NCI-H2029 (cell line): ENCODE measurements at regions not wholly inside any gene's neighbourhood (a gene's known extent, or its start where the extent isn't known, plus 50 kb on each side); places are given as distances from the start of the nearest gene placed in this dataset.

Experiments used
- DNase-seq: peaks from one replicate; lab custom pipeline; 2025; lab: John Stamatoyannopoulos, UW

GRCh38 chr7:119102291-119102690 is 877.8 kb downstream of the ANKRD7 start:
- no peak for DNase-seq

GRCh38 chr7:119105381-119105780 is 880.9 kb downstream of the ANKRD7 start:
- no peak for DNase-seq

GRCh38 chr7:119123326-119123725 is 898.8 kb downstream of the ANKRD7 start:
- no peak for DNase-seq

GRCh38 chr7:119127706-119128105 is 903.2 kb downstream of the ANKRD7 start:
- no peak for DNase-seq

- no peak for DNase-seq
Measured at GRCh38 chr7:119132436-119132835, 907.9 kb downstream of the ANKRD7 start.

GRCh38 chr7:119167431-119167830 is 942.9 kb downstream of the ANKRD7 start:
- no peak for DNase-seq

- no peak for DNase-seq
Measured at GRCh38 chr7:119172043-119172442, 947.5 kb downstream of the ANKRD7 start.

- DNase-seq: peak; percentile 53
Measured at GRCh38 chr7:119175911-119176627, 951.6 kb downstream of the ANKRD7 start.

- DNase-seq: no peak
Measured at GRCh38 chr7:119177863-119178262, 953.4 kb downstream of the ANKRD7 start.

- no peak for DNase-seq
Measured at GRCh38 chr7:119184124-119184788, 959.8 kb downstream of the ANKRD7 start.

- no peak for DNase-seq
Measured at GRCh38 chr7:119196183-119196582, 971.7 kb downstream of the ANKRD7 start.

- DNase-seq: no peak
Measured at GRCh38 chr7:119197172-119197876, 972.8 kb downstream of the ANKRD7 start.

GRCh38 chr7:119197877-119198527 is 973.5 kb downstream of the ANKRD7 start:
- peak; percentile 47 for DNase-seq

GRCh38 chr7:119219663-119220062 is 995.2 kb downstream of the ANKRD7 start:
- DNase-seq: no peak

GRCh38 chr7:119223930-119224329 is 999.4 kb downstream of the ANKRD7 start:
- DNase-seq: no peak

GRCh38 chr7:119228482-119228881 is 1004.0 kb downstream of the ANKRD7 start:
- DNase-seq: no peak

GRCh38 chr7:119232091-119232490 is 1007.6 kb downstream of the ANKRD7 start:
- no peak for DNase-seq

- DNase-seq: no peak
Measured at GRCh38 chr7:119233015-119233414, 1008.5 kb downstream of the ANKRD7 start.

- DNase-seq: no peak
Measured at GRCh38 chr7:119252962-119253361, 1020.0 kb upstream of the KCND2 start.

- DNase-seq: no peak
Measured at GRCh38 chr7:119254742-119255141, 1018.2 kb upstream of the KCND2 start.

GRCh38 chr7:119256001-119256400 is 1017.0 kb upstream of the KCND2 start:
- DNase-seq: peak; percentile 3

GRCh38 chr7:119256446-119257131 is 1016.4 kb upstream of the KCND2 start:
- DNase-seq: peak; percentile 43
